ENCODE measurements at regions not wholly inside any gene's neighbourhood (a gene's known extent, or its start where the extent isn't known, plus 50 kb on each side); places are given as distances from the start of the nearest gene placed in this dataset.

DNA sequence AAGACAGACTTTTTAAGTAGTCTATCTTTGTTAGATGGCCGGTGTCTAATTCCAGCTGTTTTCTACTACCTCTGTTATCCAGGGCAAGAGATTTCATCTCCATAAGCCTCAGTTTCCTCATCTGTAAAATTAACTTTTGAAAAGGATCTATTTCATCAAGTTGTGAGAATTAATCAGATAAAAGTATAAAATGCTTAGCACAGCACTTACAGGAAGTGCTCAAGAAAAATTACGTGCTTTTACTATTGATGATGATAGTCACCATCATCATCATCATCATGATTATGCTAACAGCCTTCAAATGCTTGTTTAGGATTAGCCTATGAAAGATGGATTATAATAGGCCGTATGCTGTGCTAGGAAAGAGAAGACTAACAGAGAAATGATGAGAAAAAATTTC lies 76.2 kb downstream of the CYRIA start:
- TF ChIP-seq, protein P1, sequence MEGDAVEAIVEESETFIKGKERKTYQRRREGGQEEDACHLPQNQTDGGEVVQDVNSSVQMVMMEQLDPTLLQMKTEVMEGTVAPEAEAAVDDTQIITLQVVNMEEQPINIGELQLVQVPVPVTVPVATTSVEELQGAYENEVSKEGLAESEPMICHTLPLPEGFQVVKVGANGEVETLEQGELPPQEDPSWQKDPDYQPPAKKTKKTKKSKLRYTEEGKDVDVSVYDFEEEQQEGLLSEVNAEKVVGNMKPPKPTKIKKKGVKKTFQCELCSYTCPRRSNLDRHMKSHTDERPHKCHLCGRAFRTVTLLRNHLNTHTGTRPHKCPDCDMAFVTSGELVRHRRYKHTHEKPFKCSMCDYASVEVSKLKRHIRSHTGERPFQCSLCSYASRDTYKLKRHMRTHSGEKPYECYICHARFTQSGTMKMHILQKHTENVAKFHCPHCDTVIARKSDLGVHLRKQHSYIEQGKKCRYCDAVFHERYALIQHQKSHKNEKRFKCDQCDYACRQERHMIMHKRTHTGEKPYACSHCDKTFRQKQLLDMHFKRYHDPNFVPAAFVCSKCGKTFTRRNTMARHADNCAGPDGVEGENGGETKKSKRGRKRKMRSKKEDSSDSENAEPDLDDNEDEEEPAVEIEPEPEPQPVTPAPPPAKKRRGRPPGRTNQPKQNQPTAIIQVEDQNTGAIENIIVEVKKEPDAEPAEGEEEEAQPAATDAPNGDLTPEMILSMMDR (IDR thresholded peaks at IDR 0.05; ENCODE audit: control extremely low read depth in 1 of 3, insufficient read depth in 1 of 3, low read depth in 1 of 3, low read length in 3 of 3): no peak
- TF ChIP-seq GABPA (IDR thresholded peaks at IDR 0.05; ENCODE audit: borderline replicate concordance, insufficient read depth, low read length) (no peak), POLR2A (IDR thresholded peaks at IDR 0.05; ENCODE audit: control extremely low read depth in 1 of 2, low read depth in 2 of 2, low read length in 2 of 2) (no peak), EZH2 (IDR thresholded peaks at IDR 0.05; ENCODE audit: low read depth, low read length, severe bottlenecking) (no peak), EP300 (IDR thresholded peaks at IDR 0.05; ENCODE audit: borderline replicate concordance in 1 of 2, low read depth in 2 of 2, low read length in 2 of 2) (no peak), NRF1 (IDR thresholded peaks at IDR 0.05; ENCODE audit: low read depth, low read length) (no peak), CHD1 (IDR thresholded peaks at IDR 0.05; ENCODE audit: low read depth, low read length) (no peak), HDAC6 (IDR thresholded peaks at IDR 0.05; ENCODE audit: low read depth, low read length) (no peak), TAF1 (IDR thresholded peaks at IDR 0.05; ENCODE audit: low read depth, low read length) (no peak), CHD2 (IDR thresholded peaks at IDR 0.05; ENCODE audit: low read length) (no peak), MAFK (IDR thresholded peaks at IDR 0.05; ENCODE audit: low read depth, low read length) (0 out of 2 replicates have a peak, but pooled peaks have one; percentile 2)

Measured in H1 (cell line).